A549 (cell line): ENCODE measurements at regions not wholly inside any gene's neighbourhood (a gene's known extent, or its start where the extent isn't known, plus 50 kb on each side); places are given as distances from the start of the nearest gene placed in this dataset.

ENCODE experiments used
- ATAC-seq, 2 experiments: fragments of 200-7000 bp in 1 of 2; fragments of >200 bp in 1 of 2; cut with Nextera tagmentation in 1 of 2; cut with Tn5 transposase in 1 of 2; 3 replicates each; pipeline versions ENCODE4 v1.8.0 to v1.9.1; 2018 to 2020; ENCODE audit warnings: mild to moderate bottlenecking in 1 of 2, moderate library complexity in 1 of 2
- CTCF ChIA-PET: fragments of 300-600 bp; sonication (Branson Sonifier 250); formaldehyde crosslinking; extraction: SDS; loops from one replicate; lab custom pipeline; 2021; ENCODE audit warnings: antibody characterized with exemption, inconsistent platforms; lab: Yijun Ruan, JAX
- POLR2A ChIA-PET: fragments of 350-600 bp; formaldehyde crosslinking; extraction: SDS; loops from one replicate; lab custom pipeline; 2021; ENCODE audit warnings: antibody characterized with exemption, inconsistent platforms; lab: Yijun Ruan, JAX
- DNase-seq, 2 experiments: peaks; one replicate each; pipeline versions ENCODE4 v3.0.0 to v3.0.0-alpha.2; 2011 to 2016; ENCODE audit warnings: low read depth in 1 of 2, low spot score in 1 of 2
- FAIRE-seq: peaks from 2 replicates; lab custom pipeline; 2011; peaks lifted over from hg19 to GRCh38; lab: Jason Lieb, UNC
- H3K27ac ChIP-seq, 2 experiments: fragments of >200 bp; sonication (Bioruptor Twin); formaldehyde crosslinking; 3 replicates each; pipeline ENCODE4 v1.5.1; 2016 to 2017
- H3K4me1 ChIP-seq: fragments of >200 bp; sonication (Bioruptor Twin); formaldehyde crosslinking; 3 replicates; pipeline ENCODE4 v1.6.1; 2016
- H3K4me2 ChIP-seq: fragments of >200 bp; sonication (Bioruptor Twin); formaldehyde crosslinking; 3 replicates; pipeline ENCODE4 v1.6.1; 2016
- H3K4me3 ChIP-seq: fragments of >200 bp; sonication (Bioruptor Twin); formaldehyde crosslinking; 3 replicates; pipeline ENCODE4 v1.5.1; 2016
- H3K9me3 ChIP-seq: fragments of >200 bp; sonication (Bioruptor Twin); formaldehyde crosslinking; 3 replicates; pipeline ENCODE4 v1.6.1; 2016
- ATOH8 ChIP-seq: fragments of 250-450 bp; sonication (Bioruptor Pico); IDR thresholded peaks from 2 replicates; pipeline ENCODE4 v1.5.0; 2020; ENCODE audit warnings: low read depth, mild to moderate bottlenecking, moderate library complexity
- CBX8 ChIP-seq: fragments of 200-600 bp; sonication (generic); IDR thresholded peaks from 2 replicates; pipeline ENCODE4 v1.6.1; 2016
- CTCF ChIP-seq: fragments of >200 bp; sonication (Bioruptor Twin); formaldehyde crosslinking; IDR thresholded peaks from 3 replicates; pipeline ENCODE4 v1.5.1; 2016
- EHF ChIP-seq: fragments of 250-450 bp; sonication (Bioruptor Pico); IDR thresholded peaks from 2 replicates; pipeline ENCODE4 v1.5.0; 2020; ENCODE audit warnings: mild to moderate bottlenecking
- ELK1 ChIP-seq: fragments of 150-350 bp; IDR thresholded peaks from 2 replicates; pipeline ENCODE4 v1.6.1; 2014; ENCODE audit warnings: low read depth, mild to moderate bottlenecking, low read length
- EP300 ChIP-seq, 2 experiments: fragments of >200 bp; sonication (Bioruptor Twin); formaldehyde crosslinking; IDR thresholded peaks; 2 replicates in 1 of 2; 3 replicates in 1 of 2; pipeline ENCODE4 v1.6.1; 2016 to 2017
- ESRRA ChIP-seq: fragments of 150-350 bp; IDR thresholded peaks from 2 replicates; pipeline ENCODE4 v1.6.1; 2014; ENCODE audit warnings: mild to moderate bottlenecking, low read length, borderline replicate concordance
- FOXS1 ChIP-seq: fragments of 250-450 bp; sonication (Bioruptor Pico); IDR thresholded peaks from 2 replicates; pipeline ENCODE4 v1.5.0; 2020; ENCODE audit warnings: mild to moderate bottlenecking, moderate library complexity
- GATA3 ChIP-seq: IDR thresholded peaks from 2 replicates; pipeline ENCODE4 v1.6.1; 2012; ENCODE audit warnings: borderline replicate concordance
- HES2 ChIP-seq: fragments of >200 bp; sonication (Bioruptor Twin); formaldehyde crosslinking; IDR thresholded peaks from 2 replicates; pipeline ENCODE4 v1.6.1; 2016
- HOXA7 ChIP-seq: fragments of 250-450 bp; sonication (Bioruptor Pico); IDR thresholded peaks from 2 replicates; pipeline ENCODE4 v1.5.0; 2020; ENCODE audit warnings: mild to moderate bottlenecking, moderate library complexity
- HOXB13 ChIP-seq: fragments of 250-450 bp; sonication (Bioruptor Pico); IDR thresholded peaks from 2 replicates; pipeline ENCODE4 v1.5.0; 2020; ENCODE audit warnings: low read depth, mild to moderate bottlenecking, moderate library complexity
- HOXB5 ChIP-seq: fragments of 250-450 bp; sonication (Bioruptor Pico); IDR thresholded peaks from 2 replicates; pipeline ENCODE4 v1.5.0; 2020; ENCODE audit warnings: mild to moderate bottlenecking, moderate library complexity
- JUN ChIP-seq, 2 experiments: fragments of >200 bp; sonication (Bioruptor Twin); formaldehyde crosslinking; IDR thresholded peaks; 2 replicates in 1 of 2; 3 replicates in 1 of 2; pipeline ENCODE4 v1.6.1; 2016 to 2017
- KDM1A ChIP-seq: fragments of 200-600 bp; sonication (generic); IDR thresholded peaks from 2 replicates; pipeline ENCODE4 v1.6.1; 2016; ENCODE audit warnings: low read depth, mild to moderate bottlenecking
- MAFK ChIP-seq: fragments of 450-650 bp; IDR thresholded peaks from 2 replicates; pipeline ENCODE4 v1.6.1; 2014; ENCODE audit not compliant: partially characterized antibody
- MYC ChIP-seq: IDR thresholded peaks from 2 replicates; pipeline ENCODE4 v1.6.1; 2012; ENCODE audit warnings: mild to moderate bottlenecking, inconsistent platforms, low read length, improper control_type of control experiment, borderline replicate concordance
- NPAS2 ChIP-seq: fragments of 250-450 bp; sonication (Bioruptor Pico); IDR thresholded peaks from 2 replicates; pipeline ENCODE4 v1.8.0; 2022; ENCODE audit warnings: mild to moderate bottlenecking, moderate library complexity, borderline replicate concordance
- NR3C1 ChIP-seq: fragments of >200 bp; sonication (Bioruptor Twin); formaldehyde crosslinking; IDR thresholded peaks from 3 replicates; pipeline ENCODE4 v1.6.1; 2017
- POLR2AphosphoS2 ChIP-seq: conservative IDR thresholded peaks from 2 replicates; pipeline ENCODE4 v1.6.1; 2012; ENCODE audit warnings: low read length, improper control_type of control experiment, inconsistent platforms
- RAD21 ChIP-seq, 2 experiments: fragments of >200 bp in 1 of 2; sonication (Bioruptor Twin) in 1 of 2; formaldehyde crosslinking in 1 of 2; IDR thresholded peaks in 1 of 2; conservative IDR thresholded peaks in 1 of 2; 2 replicates in 1 of 2; 3 replicates in 1 of 2; pipeline ENCODE4 v1.6.1; 2012 to 2018; ENCODE audit warnings: inconsistent platforms in 1 of 2
- RARB ChIP-seq: fragments of 250-450 bp; sonication (Bioruptor Pico); IDR thresholded peaks from 2 replicates; pipeline ENCODE4 v1.8.0; 2021; ENCODE audit warnings: mild to moderate bottlenecking, moderate library complexity
- RFX5 ChIP-seq: fragments of 450-650 bp; IDR thresholded peaks from 2 replicates; pipeline ENCODE4 v1.7.1; 2014; ENCODE audit warnings: antibody characterized with exemption, mild to moderate bottlenecking, moderate library complexity
- SMC3 ChIP-seq: fragments of >200 bp; sonication (Bioruptor Twin); formaldehyde crosslinking; IDR thresholded peaks from 3 replicates; pipeline ENCODE4 v1.6.1; 2018; ENCODE audit warnings: inconsistent platforms
- TFCP2L1 ChIP-seq: fragments of 250-450 bp; sonication (Bioruptor Pico); IDR thresholded peaks from 2 replicates; pipeline ENCODE4 v1.5.0; 2021; ENCODE audit warnings: mild to moderate bottlenecking
- ZC3H11A ChIP-seq: fragments of 450-650 bp; IDR thresholded peaks from 2 replicates; pipeline ENCODE4 v1.6.1; 2014; ENCODE audit warnings: antibody characterized with exemption, mild to moderate bottlenecking
- ZFP36 ChIP-seq: fragments of 450-650 bp; IDR thresholded peaks from 2 replicates; pipeline ENCODE4 v1.6.1; 2014; ENCODE audit warnings: borderline replicate concordance; ENCODE audit not compliant: partially characterized antibody
- WGBS: methylation state at CpG from one replicate; pipeline ENCODE4 v1.1.6; 2017; ENCODE audit errors: missing lambda C conversion rate; 5-methylcytosine and 5-hydroxymethylcytosine counted together
- TF ChIP-seq, protein P1 (sequence below): fragments of >200 bp; sonication (Bioruptor Twin); formaldehyde crosslinking; IDR thresholded peaks from 3 replicates; pipeline ENCODE4 v1.6.1; 2016
- TF ChIP-seq, protein P2 (sequence below): IDR thresholded peaks from 2 replicates; pipeline ENCODE4 v1.6.1; 2012; ENCODE audit warnings: low read depth, borderline replicate concordance
- TF ChIP-seq, protein P3 (sequence below): IDR thresholded peaks from 2 replicates; pipeline ENCODE4 v1.6.1; 2012

- FAIRE-seq (no peak), ATAC-seq (no peak), DNase-seq (no peak)
- Histone ChIP-seq H3K27ac (no peak overlapping the region), H3K9me3 (no peaks in the 10 kb centered on the region; the same call in 2 of the 3 replicates), H3K4me1 (no peaks in the 10 kb centered on the region), H3K4me3 (no peak overlapping the region), H3K4me2 (no peak overlapping the region)
- ChIA-PET POLR2A (no interaction called here), CTCF (no interaction called here)
- 2% methylated on average over 2 of the region's 2 CpGs for WGBS
- TF ChIP-seq CBX8 (no peak), HOXB5 (CRISPR knock-in tag) (no peak), FOXS1 (no peak), ELK1 (no peak), TFCP2L1 (no peak), RFX5 (no peak), RARB (CRISPR knock-in tag) (no peak), GATA3 (no peak), EHF (no peak), NPAS2 (CRISPR knock-in tag) (no peak), HES2 (no peak), POLR2AphosphoS2 (no peak), RAD21 (conservative IDR thresholded peaks at IDR 0.05 in 1 of 2, IDR thresholded peaks at IDR 0.05 in 1 of 2) (no peak), HOXB13 (CRISPR knock-in tag) (no peak), ESRRA (no peak), ZFP36 (no peak), MAFK (no peak), KDM1A (no peak), JUN (IDR thresholded peaks at IDR 0.05) (no peak)
Measured at GRCh38 chr12:98037401-98038140, 477.8 kb upstream of the TMPO start.

GRCh38 chr12:98042668-98043067 lies 472.7 kb upstream of the TMPO start:
- no peak overlapping the region for H3K4me3 ChIP-seq
- DNase-seq = no peak
- TF ChIP-seq SMC3 (no peak), HOXB5 (CRISPR knock-in tag) (no peak), ATOH8 (no peak), POLR2AphosphoS2 (no peak), EP300 (IDR thresholded peaks at IDR 0.05) (no peak), HOXA7 (CRISPR knock-in tag) (no peak), NR3C1 (no peak), CTCF (no peak), MYC (no peak), ZC3H11A (no peak), EHF (no peak), TFCP2L1 (no peak), ELK1 (no peak), ZFP36 (no peak), MAFK (no peak)
- TF ChIP-seq, protein P1, sequence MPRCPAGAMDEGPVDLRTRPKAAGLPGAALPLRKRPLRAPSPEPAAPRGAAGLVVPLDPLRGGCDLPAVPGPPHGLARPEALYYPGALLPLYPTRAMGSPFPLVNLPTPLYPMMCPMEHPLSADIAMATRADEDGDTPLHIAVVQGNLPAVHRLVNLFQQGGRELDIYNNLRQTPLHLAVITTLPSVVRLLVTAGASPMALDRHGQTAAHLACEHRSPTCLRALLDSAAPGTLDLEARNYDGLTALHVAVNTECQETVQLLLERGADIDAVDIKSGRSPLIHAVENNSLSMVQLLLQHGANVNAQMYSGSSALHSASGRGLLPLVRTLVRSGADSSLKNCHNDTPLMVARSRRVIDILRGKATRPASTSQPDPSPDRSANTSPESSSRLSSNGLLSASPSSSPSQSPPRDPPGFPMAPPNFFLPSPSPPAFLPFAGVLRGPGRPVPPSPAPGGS = no peak
- TF ChIP-seq, protein P2, sequence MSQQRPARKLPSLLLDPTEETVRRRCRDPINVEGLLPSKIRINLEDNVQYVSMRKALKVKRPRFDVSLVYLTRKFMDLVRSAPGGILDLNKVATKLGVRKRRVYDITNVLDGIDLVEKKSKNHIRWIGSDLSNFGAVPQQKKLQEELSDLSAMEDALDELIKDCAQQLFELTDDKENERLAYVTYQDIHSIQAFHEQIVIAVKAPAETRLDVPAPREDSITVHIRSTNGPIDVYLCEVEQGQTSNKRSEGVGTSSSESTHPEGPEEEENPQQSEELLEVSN = no peak
- TF ChIP-seq, protein P3, sequence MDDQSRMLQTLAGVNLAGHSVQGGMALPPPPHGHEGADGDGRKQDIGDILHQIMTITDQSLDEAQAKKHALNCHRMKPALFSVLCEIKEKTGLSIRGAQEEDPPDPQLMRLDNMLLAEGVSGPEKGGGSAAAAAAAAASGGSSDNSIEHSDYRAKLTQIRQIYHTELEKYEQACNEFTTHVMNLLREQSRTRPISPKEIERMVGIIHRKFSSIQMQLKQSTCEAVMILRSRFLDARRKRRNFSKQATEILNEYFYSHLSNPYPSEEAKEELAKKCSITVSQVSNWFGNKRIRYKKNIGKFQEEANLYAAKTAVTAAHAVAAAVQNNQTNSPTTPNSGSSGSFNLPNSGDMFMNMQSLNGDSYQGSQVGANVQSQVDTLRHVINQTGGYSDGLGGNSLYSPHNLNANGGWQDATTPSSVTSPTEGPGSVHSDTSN = no peak

More at GRCh38 chr12:98042668-98043067, 472.7 kb upstream of the TMPO start:
- H3K4me1 ChIP-seq = no peaks in the 10 kb centered on the region
- no peak overlapping the region for H3K4me2 ChIP-seq
- H3K9me3 ChIP-seq = no peaks in the 10 kb centered on the region; the same call in 2 of the 3 replicates
- CTCF ChIA-PET = no interaction called here
- no peak overlapping the region for H3K27ac ChIP-seq
- POLR2A ChIA-PET = no interaction called here
- FAIRE-seq (no peak), ATAC-seq (no peak)
